ENCODE measurements at regions not wholly inside any gene's neighbourhood (a gene's known extent, or its start where the extent isn't known, plus 50 kb on each side); places are given as distances from the start of the nearest gene placed in this dataset.

DNA sequence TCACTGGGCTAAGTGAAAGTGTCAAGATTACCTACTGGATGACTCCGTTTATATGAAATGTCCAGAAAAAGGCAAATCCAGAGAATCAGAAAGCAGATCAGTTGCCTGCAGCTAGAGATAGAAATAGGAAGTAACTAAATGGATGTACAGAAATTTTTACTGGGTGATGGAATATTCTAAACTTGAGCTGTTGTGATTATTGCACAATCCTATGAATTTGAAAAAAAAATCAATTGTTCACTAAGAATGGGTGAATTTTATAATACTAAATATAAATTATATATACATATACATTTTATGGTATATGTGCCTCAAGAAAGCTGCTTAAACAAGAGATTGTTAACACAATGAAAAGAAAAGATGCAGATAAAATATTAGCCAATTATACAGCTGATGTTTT, 181.1 kb upstream of the C16orf82 start:
- no peak for DNase-seq (ENCODE audit: low spot score)

DNA sequence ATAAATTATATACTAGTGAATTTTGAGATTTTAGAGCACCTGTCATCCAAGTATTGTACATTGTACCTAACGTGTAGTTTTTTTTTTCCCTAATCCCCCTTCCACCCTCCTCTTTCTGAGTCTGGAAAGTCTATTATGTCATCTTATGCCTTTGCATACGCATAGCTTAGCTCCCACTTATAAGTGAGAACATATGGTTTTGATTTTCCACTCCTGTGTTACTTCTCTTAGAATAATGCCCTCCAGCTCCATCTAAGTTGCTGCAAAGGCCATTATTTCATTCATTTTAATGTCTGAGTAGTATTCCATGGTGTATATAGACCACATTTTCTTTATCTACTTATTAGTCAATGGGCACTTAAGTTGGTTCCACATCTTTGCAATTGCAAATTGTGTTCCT, 177.0 kb upstream of the C16orf82 start:
- no peak for DNase-seq (ENCODE audit: low spot score)

DNA sequence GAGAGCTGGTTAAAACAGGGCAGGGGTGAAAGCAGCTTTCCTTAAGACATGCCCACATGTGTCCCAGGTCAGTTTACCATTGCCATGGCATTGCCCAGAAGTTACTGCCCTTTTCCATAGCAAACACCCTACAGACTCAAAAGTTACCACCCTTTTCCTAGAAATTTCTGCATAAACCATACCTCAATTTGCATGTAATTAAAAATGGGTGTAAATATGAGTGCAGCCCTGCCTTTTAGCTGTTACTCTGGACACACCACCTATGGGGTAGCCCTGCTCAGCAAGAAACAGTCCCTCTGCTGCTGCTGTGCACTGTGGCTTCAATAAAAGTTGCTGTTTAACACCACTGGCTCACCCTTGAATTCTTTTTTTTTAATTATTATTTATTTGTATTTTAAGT, 168.5 kb upstream of the C16orf82 start:
- DNase-seq (ENCODE audit: low spot score): no peak

DNA sequence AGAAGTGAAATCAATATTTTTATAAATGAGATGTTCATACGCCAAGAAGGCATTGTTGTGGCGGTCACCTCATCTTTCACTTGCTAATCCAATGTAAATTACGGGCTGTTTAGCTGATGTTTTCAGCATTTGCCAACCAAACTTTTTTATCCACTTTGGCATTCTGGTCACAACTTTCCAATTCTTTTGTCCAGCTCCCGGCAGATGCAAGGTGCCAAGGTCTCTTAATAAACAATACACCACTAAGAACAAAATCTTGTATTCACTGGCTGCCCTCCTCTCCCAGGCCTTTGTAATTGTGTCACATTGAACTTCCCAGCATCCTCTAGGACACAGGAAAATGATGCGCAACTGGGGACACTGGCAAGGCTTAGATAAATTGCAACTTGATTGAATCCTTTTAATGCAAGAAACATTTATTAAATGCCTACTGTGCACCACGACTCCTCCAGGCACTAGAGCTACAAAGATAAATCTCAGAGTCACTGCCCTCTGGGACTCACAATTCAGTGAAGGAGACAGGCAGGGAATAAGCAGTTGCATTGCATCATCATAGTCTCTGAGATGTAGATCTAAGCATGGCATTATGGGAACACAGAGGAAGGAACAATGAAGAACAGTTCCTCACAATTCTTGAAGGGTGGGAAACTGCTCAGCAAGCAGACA, 165.4 kb upstream of the C16orf82 start:
- no peak for DNase-seq (ENCODE audit: low spot score)

DNA sequence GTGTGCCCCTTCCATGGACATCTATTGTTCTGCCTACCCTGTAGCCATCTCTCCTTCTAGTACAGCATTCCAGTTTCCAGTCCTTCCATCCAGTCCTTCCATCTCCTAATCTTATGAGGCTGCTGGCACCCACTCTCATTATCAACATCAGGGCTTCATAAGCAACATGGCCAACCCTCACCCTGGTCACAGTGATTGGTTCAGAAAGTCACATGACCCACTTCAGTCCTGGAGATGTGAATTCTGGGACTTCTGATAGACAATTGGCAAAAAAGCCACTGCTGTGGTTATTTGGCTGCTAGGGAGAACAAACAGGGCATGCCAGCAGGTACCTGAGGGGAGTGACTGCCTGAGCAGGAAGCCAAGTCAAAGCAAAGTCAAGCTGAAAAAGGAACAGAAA, 164.7 kb upstream of the C16orf82 start:
- no peak for DNase-seq (ENCODE audit: low spot score)

GRCh38 chr16:26905336-26905735, 161.4 kb upstream of the C16orf82 start:
- DNase-seq (ENCODE audit: low spot score): no peak

GRCh38 chr16:26909623-26910022, 157.1 kb upstream of the C16orf82 start:
- no peak for DNase-seq (ENCODE audit: low spot score)

GRCh38 chr16:26911436-26911835, 155.3 kb upstream of the C16orf82 start:
- DNase-seq (ENCODE audit: low spot score): no peak

- no peak for DNase-seq (ENCODE audit: low spot score)
Measured at GRCh38 chr16:26913851-26914250, 152.9 kb upstream of the C16orf82 start.

GRCh38 chr16:26930786-26931581, 135.7 kb upstream of the C16orf82 start:
- DNase-seq (ENCODE audit: low spot score): no peak

GRCh38 chr16:26950636-26951035, 116.1 kb upstream of the C16orf82 start:
- DNase-seq (ENCODE audit: low spot score): no peak

DNA sequence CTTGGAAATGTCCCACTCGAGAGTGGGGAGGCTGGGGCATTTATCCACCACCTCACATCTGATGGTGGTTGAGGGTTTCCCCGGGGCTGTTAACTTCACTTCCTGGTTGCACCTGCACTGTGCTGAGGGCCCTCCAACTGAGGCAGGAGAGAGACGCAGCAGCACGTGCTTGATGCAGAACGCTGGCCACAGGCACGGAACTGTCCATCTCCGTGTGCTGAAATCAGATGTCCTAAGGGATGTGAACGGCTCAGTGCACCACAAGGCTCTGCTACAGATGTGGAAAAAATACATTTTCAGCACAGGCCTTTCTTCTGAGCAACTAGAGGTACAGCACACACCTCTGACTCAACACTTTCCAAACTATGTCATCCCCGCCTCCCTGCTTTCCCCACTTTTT, 114.8 kb upstream of the C16orf82 start:
- DNase-seq (ENCODE audit: low spot score): no peak

DNA sequence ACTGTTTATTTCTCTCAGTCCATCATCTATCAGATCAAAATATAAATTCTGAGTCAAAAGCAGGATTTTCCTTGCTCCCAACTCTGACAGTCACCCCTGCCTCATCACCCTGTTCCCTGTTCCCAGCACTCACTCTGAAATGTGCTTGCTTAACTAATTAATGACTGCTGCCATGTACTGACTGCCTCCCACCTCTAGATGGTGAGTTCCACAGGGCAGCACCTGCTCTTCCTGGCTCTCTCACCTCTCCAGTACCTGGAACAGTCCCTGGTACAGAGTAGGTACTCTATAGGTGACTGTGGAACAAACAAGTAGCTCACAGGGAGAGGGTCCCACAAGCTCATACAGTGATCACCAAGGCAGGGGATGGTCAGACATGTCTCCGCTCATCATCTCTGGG, 114.3 kb upstream of the C16orf82 start:
- no peak for DNase-seq (ENCODE audit: low spot score)

DNA sequence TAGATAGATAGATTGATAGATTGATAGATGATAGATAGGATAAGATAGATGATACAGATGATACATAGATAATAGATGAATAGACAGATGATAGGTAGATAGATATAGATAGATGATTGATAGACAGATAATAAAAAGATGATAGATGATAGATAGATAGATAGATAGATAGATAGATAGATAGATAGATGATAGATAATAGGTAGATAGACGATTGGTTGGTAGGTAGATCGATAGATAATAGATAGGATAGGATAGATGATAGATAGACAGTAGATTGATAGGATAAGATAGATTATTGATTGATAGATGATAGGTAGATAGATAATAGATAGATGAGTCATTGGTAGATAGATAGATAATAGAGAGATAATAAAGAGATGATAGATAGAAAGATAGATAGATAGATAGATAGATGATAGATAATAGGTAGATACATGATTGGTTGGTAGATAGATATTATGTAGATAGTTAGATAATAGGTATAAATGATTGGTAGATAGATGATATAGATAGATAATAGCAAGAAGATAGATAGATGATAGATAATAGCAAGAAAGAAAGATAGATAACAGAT, 109.4 kb upstream of the C16orf82 start:
- DNase-seq (ENCODE audit: low spot score): no peak

- no peak for DNase-seq (ENCODE audit: low spot score)
Measured at GRCh38 chr16:26959416-26960009, 107.2 kb upstream of the C16orf82 start.

- DNase-seq (ENCODE audit: low spot score): no peak
Measured at GRCh38 chr16:26961459-26961858, 105.3 kb upstream of the C16orf82 start.

- no peak for DNase-seq (ENCODE audit: low spot score)
Measured at GRCh38 chr16:26963109-26963508, 103.6 kb upstream of the C16orf82 start.

DNA sequence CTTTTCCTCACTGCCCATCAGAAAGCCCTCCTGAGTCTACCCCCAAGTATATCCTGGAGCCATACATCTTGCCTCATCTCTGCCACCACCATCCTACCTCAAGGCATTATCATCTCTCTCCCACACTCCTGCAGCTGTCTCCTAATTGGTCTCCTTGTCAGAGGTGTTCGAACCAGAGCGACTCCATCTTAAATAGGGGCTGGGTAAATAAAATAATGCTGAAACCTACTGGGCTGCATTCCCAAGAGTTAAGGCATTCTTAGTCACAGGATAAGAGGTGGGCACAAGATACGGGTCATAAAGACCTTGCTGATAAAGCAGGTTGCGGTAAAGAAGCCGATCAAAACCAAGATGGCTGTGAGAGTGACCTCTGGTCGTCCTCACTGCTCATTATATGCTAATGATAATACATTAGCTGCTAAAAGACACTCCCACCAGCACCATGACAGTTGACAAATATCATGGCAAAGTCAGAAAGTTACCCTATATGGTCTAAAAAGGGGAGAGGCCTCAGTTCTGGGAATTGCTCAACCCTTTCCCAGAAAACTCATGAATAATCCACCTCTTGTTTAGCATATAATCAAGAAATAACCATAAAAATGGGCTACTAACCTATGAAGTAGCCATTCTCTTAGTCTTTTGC, 97.0 kb upstream of the C16orf82 start:
- no peak for DNase-seq (ENCODE audit: low spot score)

GRCh38 chr16:26970292-26970691, 96.4 kb upstream of the C16orf82 start:
- DNase-seq (ENCODE audit: low spot score): no peak

DNA sequence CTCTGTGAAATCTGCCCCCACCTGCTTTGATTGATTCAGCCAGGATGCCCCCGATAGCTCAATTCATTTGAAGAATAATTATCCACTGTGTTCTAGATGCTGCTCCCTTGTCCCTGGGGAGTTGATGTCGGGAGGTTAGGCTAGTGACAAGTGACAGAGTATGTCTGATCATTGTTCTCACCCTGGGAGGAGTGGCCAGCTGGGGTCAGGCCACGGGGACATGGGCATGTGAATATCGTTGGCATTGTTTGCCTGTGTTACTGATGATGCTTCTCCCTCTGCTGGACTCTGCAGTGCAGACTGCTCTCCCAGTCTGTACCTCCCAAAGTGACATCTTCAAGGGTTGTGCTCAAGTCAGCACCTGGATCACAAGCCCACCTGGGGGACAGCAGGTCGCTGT, 89.9 kb upstream of the C16orf82 start:
- no peak for DNase-seq (ENCODE audit: low spot score)

DNA sequence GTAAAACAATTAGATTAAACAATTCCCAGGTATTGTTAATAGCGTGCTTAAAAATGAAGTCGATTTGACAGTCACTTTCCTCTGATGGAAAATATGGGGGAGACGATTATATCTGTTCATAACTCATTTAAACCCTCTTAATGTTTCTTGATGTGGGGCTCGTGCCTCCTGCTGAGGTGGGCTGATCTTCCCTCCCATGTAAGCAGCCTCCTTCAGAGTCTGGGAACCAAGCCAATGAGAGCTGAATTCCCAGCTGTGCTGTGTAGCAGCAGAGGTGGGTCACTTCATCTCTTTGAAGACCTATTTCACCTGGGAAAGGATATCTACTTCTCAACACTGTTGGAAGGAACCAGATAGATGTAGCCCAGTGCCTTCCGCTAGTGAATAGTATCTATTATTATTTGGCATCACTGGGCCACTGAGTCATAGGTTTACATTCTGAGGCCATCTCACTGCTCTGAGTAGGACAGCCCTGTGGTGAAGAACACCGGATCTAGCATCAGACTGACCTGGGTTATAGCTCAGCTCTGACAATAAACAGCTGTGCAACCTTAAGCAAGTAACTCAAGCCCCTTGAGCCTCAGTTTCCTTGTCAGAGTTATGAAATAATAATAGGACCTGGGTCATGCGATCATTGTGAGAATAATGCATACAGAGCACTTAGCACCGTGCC, 85.3 kb upstream of the C16orf82 start:
- DNase-seq (ENCODE audit: low spot score): no peak

DNA sequence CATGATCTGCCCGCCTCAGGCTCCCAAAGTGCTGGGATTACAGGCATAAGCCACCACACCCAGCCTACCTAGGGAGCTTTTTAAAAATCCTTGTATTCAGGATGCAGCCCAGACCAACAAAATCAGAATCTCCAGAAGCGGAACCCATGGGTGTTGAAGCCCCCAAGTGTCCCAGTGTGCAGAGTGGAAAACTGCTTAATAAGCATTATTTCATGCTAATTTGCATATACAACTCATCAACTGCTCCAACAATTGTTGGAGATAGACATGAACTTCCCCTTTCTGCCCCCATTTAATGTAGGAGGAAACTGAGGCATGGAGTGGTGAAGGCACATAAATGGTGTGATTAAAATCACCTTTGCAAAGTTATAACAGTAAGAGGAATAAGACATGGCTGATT, 84.3 kb upstream of the C16orf82 start:
- no peak for DNase-seq (ENCODE audit: low spot score)

All from RKO (cell line).